H1 (cell line): ENCODE measurements at regions not wholly inside any gene's neighbourhood (a gene's known extent, or its start where the extent isn't known, plus 50 kb on each side); places are given as distances from the start of the nearest gene placed in this dataset.

Source experiments
- CTCF ChIP-seq, 3 experiments: IDR thresholded peaks; 1 replicate in 2 of 3; 2 replicates in 1 of 3; pipeline versions ENCODE4 v1.5.1 to v1.6.1; 2011; ENCODE audit warnings: low read length in 3 of 3, mild to moderate bottlenecking in 3 of 3, inconsistent platforms in 2 of 3, low read depth in 1 of 3, moderate library complexity in 1 of 3; ENCODE audit not compliant: insufficient read depth in 1 of 3; ENCODE audit errors: control extremely low read depth in 1 of 3

- TF ChIP-seq CTCF (IDR thresholded peaks at IDR 0.05; ENCODE audit: control extremely low read depth in 1 of 3, insufficient read depth in 1 of 3, low read depth in 1 of 3, low read length in 3 of 3): no peak
- TF ChIP-seq, all 59 proteins: peak for 0
Observed at GRCh38 chr10:44557596-44558191, 172.8 kb upstream of the CXCL12 start (continued).
